Esophagus squamous epithelium (tissue), 4 donors: ENCODE measurements at regions not wholly inside any gene's neighbourhood (a gene's known extent, or its start where the extent isn't known, plus 50 kb on each side); places are given as distances from the start of the nearest gene placed in this dataset.

Experiments used
- POLR2A ChIP-seq, 4 donors: fragments of 450-650 bp; IDR thresholded peaks; one replicate each; pipeline ENCODE4 v1.6.1; 2017; ENCODE audit warnings: antibody characterized with exemption in 4 of 4, mild to moderate bottlenecking in 4 of 4, moderate library complexity in 3 of 4
- TF ChIP-seq, protein P1 (sequence below), 6 experiments: fragments of 450-650 bp in 4 of 6; fragments of 200-600 bp in 2 of 6; sonication (generic) in 2 of 6; IDR thresholded peaks; one replicate each; pipeline ENCODE4 v1.5.1; 2016 to 2019; ENCODE audit warnings: antibody characterized with exemption in 6 of 6, mild to moderate bottlenecking in 4 of 6, moderate library complexity in 4 of 6

DNA sequence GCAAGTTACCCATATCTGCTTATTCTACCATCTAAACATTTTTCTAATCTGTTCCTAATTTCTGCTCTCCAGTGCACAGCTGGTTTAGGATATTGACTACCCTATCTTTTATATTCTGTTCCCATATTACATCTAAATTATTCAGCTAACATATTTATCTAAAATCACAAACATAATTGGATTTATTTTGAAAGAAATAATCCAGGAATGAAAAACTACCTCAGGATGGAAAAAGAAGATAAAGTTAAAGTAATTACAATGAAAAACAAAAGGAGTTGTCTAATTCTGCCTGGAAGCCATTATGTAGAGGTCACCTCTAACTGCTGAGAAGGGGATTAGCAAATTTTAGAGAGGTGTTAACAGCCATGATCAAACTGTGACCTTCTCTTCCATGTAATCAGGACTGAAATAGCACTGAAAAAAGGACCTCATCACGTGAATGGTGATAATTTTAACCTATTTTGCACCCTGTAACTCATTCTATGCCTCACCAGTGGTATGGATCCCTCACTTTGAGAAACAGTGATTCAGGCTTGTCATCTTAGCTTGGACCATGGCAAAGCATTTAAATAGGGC is 653.3 kb downstream of the CDH11 start:
- TF ChIP-seq, protein P1, sequence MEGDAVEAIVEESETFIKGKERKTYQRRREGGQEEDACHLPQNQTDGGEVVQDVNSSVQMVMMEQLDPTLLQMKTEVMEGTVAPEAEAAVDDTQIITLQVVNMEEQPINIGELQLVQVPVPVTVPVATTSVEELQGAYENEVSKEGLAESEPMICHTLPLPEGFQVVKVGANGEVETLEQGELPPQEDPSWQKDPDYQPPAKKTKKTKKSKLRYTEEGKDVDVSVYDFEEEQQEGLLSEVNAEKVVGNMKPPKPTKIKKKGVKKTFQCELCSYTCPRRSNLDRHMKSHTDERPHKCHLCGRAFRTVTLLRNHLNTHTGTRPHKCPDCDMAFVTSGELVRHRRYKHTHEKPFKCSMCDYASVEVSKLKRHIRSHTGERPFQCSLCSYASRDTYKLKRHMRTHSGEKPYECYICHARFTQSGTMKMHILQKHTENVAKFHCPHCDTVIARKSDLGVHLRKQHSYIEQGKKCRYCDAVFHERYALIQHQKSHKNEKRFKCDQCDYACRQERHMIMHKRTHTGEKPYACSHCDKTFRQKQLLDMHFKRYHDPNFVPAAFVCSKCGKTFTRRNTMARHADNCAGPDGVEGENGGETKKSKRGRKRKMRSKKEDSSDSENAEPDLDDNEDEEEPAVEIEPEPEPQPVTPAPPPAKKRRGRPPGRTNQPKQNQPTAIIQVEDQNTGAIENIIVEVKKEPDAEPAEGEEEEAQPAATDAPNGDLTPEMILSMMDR (IDR thresholded peaks at IDR 0.05), result no peak
- no peak for TF ChIP-seq POLR2A (IDR thresholded peaks at IDR 0.05)
